OCI-LY3 (cell line): ENCODE measurements at regions not wholly inside any gene's neighbourhood (a gene's known extent, or its start where the extent isn't known, plus 50 kb on each side); places are given as distances from the start of the nearest gene placed in this dataset.
"Not testable (repeated sequence)": the region's sequence is repeated elsewhere in the genome, so short reads cannot be mapped to it uniquely, and the experiment has no call there.

Experiments
- H2AFZ ChIP-seq: fragments of 200-600, 300-600 bp; shearing (Covaris generic); 2 replicates; pipeline ENCODE4 v1.6.0; 2014; ENCODE audit warnings: antibody characterized with exemption, low read depth, low read length
- H3K27ac ChIP-seq: fragments of 200-600, 300-600 bp; sonication (generic); 2 replicates; pipeline ENCODE4 v1.5.1; 2014; ENCODE audit warnings: mild to moderate bottlenecking, low read length, moderate library complexity, mixed read lengths
- H3K27me3 ChIP-seq: fragments of 200-600, 300-600 bp; sonication (generic); 2 replicates; pipeline ENCODE4 v1.6.1; 2014; ENCODE audit warnings: low read depth, low read length, mixed read lengths
- H3K36me3 ChIP-seq: fragments of 200-600, 300-600 bp; sonication (generic); replicated peaks from 2 replicates; pipeline ENCODE3; 2014; ENCODE audit warnings: low read depth, low read length, mixed read lengths
- H3K4me1 ChIP-seq: fragments of 300-600, 200-600 bp; sonication (generic); 2 replicates; pipeline ENCODE4 v1.6.1; 2014; ENCODE audit warnings: low read length, mixed read lengths
- H3K4me2 ChIP-seq: fragments of 200-600, 300-600 bp; sonication (generic); 2 replicates; pipeline ENCODE4 v1.6.1; 2014; ENCODE audit warnings: low read length, mixed read lengths
- H3K4me3 ChIP-seq: fragments of 300-600, 200-600 bp; sonication (generic); 2 replicates; pipeline ENCODE4 v1.5.1; 2014; ENCODE audit warnings: antibody characterized with exemption, mild to moderate bottlenecking, low read length, moderate library complexity
- H3K79me2 ChIP-seq: fragments of 300-600, 200-600 bp; shearing (Covaris generic); 2 replicates; pipeline ENCODE4 v1.6.1; 2014; ENCODE audit warnings: mild to moderate bottlenecking, low read length, mixed read lengths
- H3K9ac ChIP-seq: fragments of 300-600, 200-600 bp; shearing (Covaris generic); 2 replicates; pipeline ENCODE4 v1.6.0; 2014; ENCODE audit warnings: mild to moderate bottlenecking, low read length, moderate library complexity
- H3K9me3 ChIP-seq: fragments of 200-600, 300-600 bp; shearing (Covaris generic); 2 replicates; pipeline ENCODE4 v1.6.1; 2014; ENCODE audit warnings: low read length, mixed read lengths; ENCODE audit not compliant: insufficient read depth
- H4K20me1 ChIP-seq: fragments of 200-600, 300-600 bp; sonication (generic); 2 replicates; pipeline ENCODE4 v1.6.1; 2016; ENCODE audit warnings: low read length, mixed read lengths; ENCODE audit not compliant: insufficient read depth
- CTCF ChIP-seq: fragments of 200-600, 300-600 bp; sonication (generic); IDR thresholded peaks from 2 replicates; pipeline ENCODE4 v1.5.1; 2014; ENCODE audit warnings: antibody characterized with exemption, low read length, low read depth
- EZH2phosphoT487 ChIP-seq: fragments of 200-600 bp; shearing (Covaris generic); IDR thresholded peaks from 2 replicates; pipeline ENCODE4 v1.6.1; 2018; ENCODE audit warnings: antibody characterized with exemption, mixed run types, low read depth

- Histone ChIP-seq H4K20me1 (no peaks in the 10 kb centered on the region), H3K4me2 (no peak overlapping the region), H3K9me3 (no peaks in the 10 kb centered on the region), H3K36me3 (no peaks in the 10 kb centered on the region), H3K9ac (no peak overlapping the region), H3K27me3 (no peaks in the 10 kb centered on the region), H3K4me3 (no peak overlapping the region), H2AFZ (no peak overlapping the region), H3K4me1 (0 out of 2 replicates have a peak, but pooled peaks cover 5% of the 10 kb centered on the region), H3K27ac (no peak overlapping the region), H3K79me2 (no peaks in the 10 kb centered on the region)
- TF ChIP-seq EZH2phosphoT487, result no peak
- no peak for TF ChIP-seq CTCF
Measured at GRCh38 chr9:109996936-109997580, 210.9 kb downstream of the C9orf152 start.

- Histone ChIP-seq H3K79me2 (no peaks in the 10 kb centered on the region), H4K20me1 (no peaks in the 10 kb centered on the region), H3K36me3 (no peaks in the 10 kb centered on the region), H3K4me2 (no peak overlapping the region), H3K27ac (no peak overlapping the region), H3K9ac (no peak overlapping the region), H3K4me1 (0 out of 2 replicates have a peak, but pooled peaks cover 5% of the 10 kb centered on the region), H3K4me3 (no peak overlapping the region), H3K9me3 (no peaks in the 10 kb centered on the region), H2AFZ (no peak overlapping the region), H3K27me3 (no peaks in the 10 kb centered on the region)
- TF ChIP-seq CTCF, result no peak
- no peak for TF ChIP-seq EZH2phosphoT487
Measured at GRCh38 chr9:109997682-109998081, 210.3 kb downstream of the C9orf152 start.

- not testable (repeated sequence) for H3K9ac ChIP-seq, H3K27ac ChIP-seq, H2AFZ ChIP-seq, H3K4me3 ChIP-seq, H3K4me2 ChIP-seq, H3K79me2 ChIP-seq, H3K36me3 ChIP-seq, H3K27me3 ChIP-seq, H3K9me3 ChIP-seq, H4K20me1 ChIP-seq
- peaks cover 18% of the 10 kb centered on the region for H3K4me1 ChIP-seq
Measured at GRCh38 chr9:110005521-110005920, 202.4 kb downstream of the C9orf152 start.

GRCh38 chr9:110006657-110007056 lies 201.3 kb downstream of the C9orf152 start:
- no peaks in the 10 kb centered on the region for H3K79me2 ChIP-seq
- no peak overlapping the region for H2AFZ ChIP-seq
- TF ChIP-seq CTCF (no peak), EZH2phosphoT487 (no peak)
- peaks cover 18% of the 10 kb centered on the region for H3K4me1 ChIP-seq
- H3K9me3 ChIP-seq, result no peaks in the 10 kb centered on the region
- no peak overlapping the region for H3K9ac ChIP-seq
- no peaks in the 10 kb centered on the region for H3K27me3 ChIP-seq
- H4K20me1 ChIP-seq, result no peaks in the 10 kb centered on the region
- no peak overlapping the region for H3K4me3 ChIP-seq
- no peak overlapping the region for H3K27ac ChIP-seq
- H3K36me3 ChIP-seq, result no peaks in the 10 kb centered on the region
- H3K4me2 ChIP-seq, result no peak overlapping the region
